Heart left ventricle (tissue), 16 donors: ENCODE measurements at regions not wholly inside any gene's neighbourhood (a gene's known extent, or its start where the extent isn't known, plus 50 kb on each side); places are given as distances from the start of the nearest gene placed in this dataset.

Source experiments
- ATAC-seq, 4 donors: fragments of 200-7000 bp; cut with Tn5 transposase; one replicate each; pipeline ENCODE4 v1.9.1; 2020 to 2022; ENCODE audit warnings: moderate library complexity in 4 of 4, mild to moderate bottlenecking in 3 of 4, moderate number of reproducible peaks in 1 of 4
- DNase-seq, 5 donors: peaks; one replicate each; pipeline ENCODE4 v3.0.0-alpha.2; 2020
- H3K27ac ChIP-seq, 12 donors: fragments of 200-600 bp; sonication (generic) in 4 of 12; one replicate each; pipeline versions ENCODE4 v1.5.0 to v1.8.0; 2016 to 2022; ENCODE audit warnings: mild to moderate bottlenecking in 2 of 12
- H3K27me3 ChIP-seq, 9 donors: fragments of 200-600 bp; sonication (generic) in 2 of 9; one replicate each; pipeline versions ENCODE4 v1.5.1 to v1.8.0; 2016 to 2022; ENCODE audit warnings: mild to moderate bottlenecking in 3 of 9
- H3K36me3 ChIP-seq, 9 donors: fragments of 200-600 bp; sonication (generic) in 2 of 9; one replicate each; pipeline versions ENCODE4 v1.5.0 to v1.8.0; 2018 to 2022; ENCODE audit warnings: mild to moderate bottlenecking in 2 of 9
- H3K4me1 ChIP-seq, 12 donors: fragments of 200-600 bp; sonication (generic) in 4 of 12; one replicate each; pipeline versions ENCODE4 v1.5.0 to v1.8.0; 2016 to 2022; ENCODE audit warnings: mild to moderate bottlenecking in 3 of 12
- H3K4me3 ChIP-seq, 12 donors: fragments of 200-600 bp; sonication (generic) in 4 of 12; one replicate each; pipeline versions ENCODE4 v1.5.0 to v1.8.0; 2017 to 2022; ENCODE audit warnings: mild to moderate bottlenecking in 9 of 12, moderate library complexity in 4 of 12
- H3K9me3 ChIP-seq, 12 donors: fragments of 200-600 bp; sonication (generic) in 4 of 12; one replicate each; pipeline versions ENCODE4 v1.5.0 to v1.8.0; 2016 to 2022; ENCODE audit warnings: mild to moderate bottlenecking in 1 of 12
- POLR2A ChIP-seq, 2 donors: fragments of 450-650 bp; IDR thresholded peaks; one replicate each; pipeline ENCODE4 v1.6.1; 2017; ENCODE audit warnings: antibody characterized with exemption in 2 of 2, mild to moderate bottlenecking in 2 of 2, moderate library complexity in 2 of 2
- WGBS, 4 donors: extraction: QIAGEN DNeasy Blood & Tissue Kit in 2 of 4; methylation state at CpG; one replicate each; pipeline versions ENCODE4 v1.1.5 to v1.1.7; 2013 to 2018; 5-methylcytosine and 5-hydroxymethylcytosine counted together
- intact Hi-C, 10 donors: fragments of 100-400 bp; cut with DNase I; formaldehyde crosslinking; loops; one replicate each; pipeline versions ENCODE4 v1.11.1 to v1.14.2; 2022
- TF ChIP-seq, protein P1 (sequence below), 12 donors: fragments of 200-600 bp; sonication (generic) in 4 of 12; IDR thresholded peaks; one replicate each; pipeline versions ENCODE4 v1.5.0 to v1.8.0; 2018 to 2022; ENCODE audit warnings: antibody characterized with exemption in 12 of 12, mild to moderate bottlenecking in 5 of 12
- donor health status: ischemic (EF 13 %, LVEDD 7.1; RV severe dilation, severe dysfunction).
- donor health status: healthy with polysubstance abuse.
- donor health status: DM: no; HTN: yes; CAD: no.
- donor health status: DM: no; HTN: no; CAD: no.
- donor health status: ischemic (EF 25% LVEDD 6.9; RV normal size, moderate dysfunction).
- donor health status: ischemic (EF 25% LVEDD 5.7; RV mildly dilated, moderate dysfunction).
- donor health status: healthy.
- donor health status: DM: yes; HTN: yes; CAD: no.
- donor health status: ischemic (EF 35%, LVEDD 5.7; RV mildly dilated, moderate dysfunction).
- donor health status: nonischemic (EF 11% LVEDD 7.7; RV severe dilation, severe dysfunction).
- donor health status: DM: yes; HTN: yes; CAD: no.
- donor health status: PGD.
- donor health status: ischemic (EF 29% LVEDD 5.4; RV normal size, mild dysfunction).
- donor health status: nonischemic (EF 23%, LVEDD 6.1; RV moderate dilation, normal function).

DNA sequence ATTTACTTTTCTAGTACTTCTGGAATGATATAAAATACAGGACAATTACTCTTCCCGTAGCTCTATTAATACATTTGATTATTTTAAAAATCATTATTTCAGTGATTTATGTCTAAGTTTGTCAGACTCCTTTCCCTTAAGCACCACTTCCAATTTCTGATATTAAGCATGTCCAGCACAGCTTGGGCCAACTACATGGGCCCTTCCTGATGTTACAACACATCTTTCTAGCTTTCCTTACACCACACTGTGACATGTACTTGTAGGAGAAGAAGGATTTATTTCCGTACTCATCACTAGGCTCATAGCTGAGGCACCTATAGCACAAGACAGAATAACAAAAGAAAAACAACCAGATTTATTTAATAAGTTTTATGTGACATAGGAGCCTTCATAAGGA is 134.8 kb upstream of the HNRNPA3 start:
- Histone ChIP-seq H3K4me1 (no peaks in the 10 kb centered on the region), H3K27ac (peak overlapping the region in 1 of 12 donors; percentile 65), H3K36me3 (no peaks in the 10 kb centered on the region), H3K9me3 (no peaks in the 10 kb centered on the region), H3K4me3 (no peak overlapping the region), H3K27me3 (peaks cover 0 to 9% (median 0%) of the 10 kb centered on the region in 9 donors)
- intact Hi-C loops, result no loop called here
- no peak for ATAC-seq
- DNase-seq, result no peak
- 47 to 69% (median 66%) methylated on average over 2 of the region's 2 CpGs for WGBS, 4 donors
- TF ChIP-seq, protein P1, sequence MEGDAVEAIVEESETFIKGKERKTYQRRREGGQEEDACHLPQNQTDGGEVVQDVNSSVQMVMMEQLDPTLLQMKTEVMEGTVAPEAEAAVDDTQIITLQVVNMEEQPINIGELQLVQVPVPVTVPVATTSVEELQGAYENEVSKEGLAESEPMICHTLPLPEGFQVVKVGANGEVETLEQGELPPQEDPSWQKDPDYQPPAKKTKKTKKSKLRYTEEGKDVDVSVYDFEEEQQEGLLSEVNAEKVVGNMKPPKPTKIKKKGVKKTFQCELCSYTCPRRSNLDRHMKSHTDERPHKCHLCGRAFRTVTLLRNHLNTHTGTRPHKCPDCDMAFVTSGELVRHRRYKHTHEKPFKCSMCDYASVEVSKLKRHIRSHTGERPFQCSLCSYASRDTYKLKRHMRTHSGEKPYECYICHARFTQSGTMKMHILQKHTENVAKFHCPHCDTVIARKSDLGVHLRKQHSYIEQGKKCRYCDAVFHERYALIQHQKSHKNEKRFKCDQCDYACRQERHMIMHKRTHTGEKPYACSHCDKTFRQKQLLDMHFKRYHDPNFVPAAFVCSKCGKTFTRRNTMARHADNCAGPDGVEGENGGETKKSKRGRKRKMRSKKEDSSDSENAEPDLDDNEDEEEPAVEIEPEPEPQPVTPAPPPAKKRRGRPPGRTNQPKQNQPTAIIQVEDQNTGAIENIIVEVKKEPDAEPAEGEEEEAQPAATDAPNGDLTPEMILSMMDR (IDR thresholded peaks at IDR 0.05), result no peak
- no peak for TF ChIP-seq POLR2A (IDR thresholded peaks at IDR 0.05)

DNA sequence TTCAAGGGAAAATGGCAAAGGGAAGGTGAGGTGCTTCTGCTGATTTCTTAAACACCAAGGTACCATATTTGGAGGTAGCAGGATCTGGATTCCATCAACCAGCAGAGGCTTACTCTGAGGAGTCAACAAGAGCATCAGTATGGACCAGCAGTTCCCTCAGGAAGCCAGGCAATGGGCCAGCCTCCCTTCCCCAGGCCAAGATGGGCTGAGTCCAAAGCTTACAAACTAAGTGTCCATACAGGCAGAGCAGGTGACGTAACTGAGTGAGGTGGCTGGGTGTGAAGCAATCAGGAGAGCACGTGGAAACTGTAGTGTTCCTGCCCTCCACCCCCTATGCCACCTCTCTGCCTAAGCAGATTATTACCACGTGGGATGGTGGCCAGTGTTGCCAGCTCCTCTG is 134.2 kb upstream of the HNRNPA3 start:
- no peaks in the 10 kb centered on the region for H3K4me1 ChIP-seq
- peak in 2 of 4 donors; percentile 52 to 61 for ATAC-seq
- intact Hi-C loops, result no loop called here
- WGBS, 4 donors, result 41 to 70% (median 45%) methylated on average over 3 of the region's 3 CpGs
- DNase-seq, result no peak
- no peaks in the 10 kb centered on the region for H3K36me3 ChIP-seq
- peak overlapping the region in 1 of 12 donors; percentile 65 for H3K27ac ChIP-seq
- H3K27me3 ChIP-seq, result peaks cover 0 to 9% (median 0%) of the 10 kb centered on the region in 9 donors
- no peak overlapping the region for H3K4me3 ChIP-seq
- no peak for TF ChIP-seq POLR2A (IDR thresholded peaks at IDR 0.05)
- TF ChIP-seq, protein P1 (IDR thresholded peaks at IDR 0.05), result no peak
- no peaks in the 10 kb centered on the region for H3K9me3 ChIP-seq

DNA sequence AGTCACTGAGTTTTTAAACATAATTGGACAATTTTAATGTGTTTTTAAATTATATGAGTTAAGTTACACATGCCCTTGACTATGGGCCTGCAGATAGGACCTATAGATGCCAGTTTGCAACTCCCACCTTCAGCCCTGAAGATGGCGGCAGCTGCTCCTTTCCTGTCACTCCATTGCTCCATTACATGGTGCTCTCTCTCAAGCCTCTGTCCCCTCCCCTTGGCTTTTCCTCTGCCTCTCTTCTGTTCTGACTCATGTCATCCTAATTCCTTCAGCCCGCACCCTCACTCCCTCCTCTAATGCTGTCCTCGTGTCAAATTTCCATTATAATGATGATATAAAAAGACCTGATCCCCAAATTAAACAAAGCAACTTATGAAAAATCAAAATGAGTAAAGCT is 133.7 kb upstream of the HNRNPA3 start:
- Histone ChIP-seq H3K27me3 (peaks cover 0 to 9% (median 0%) of the 10 kb centered on the region in 9 donors), H3K36me3 (no peaks in the 10 kb centered on the region), H3K4me3 (no peak overlapping the region), H3K9me3 (no peaks in the 10 kb centered on the region), H3K4me1 (no peaks in the 10 kb centered on the region), H3K27ac (peak overlapping the region in 1 of 12 donors; percentile 35)
- WGBS, 4 donors, result 54 to 69% (median 61%) methylated on average over 3 of the region's 3 CpGs
- TF ChIP-seq, protein P1 (IDR thresholded peaks at IDR 0.05), result no peak
- TF ChIP-seq POLR2A (IDR thresholded peaks at IDR 0.05), result no peak
- intact Hi-C loops, result no loop called here
- ATAC-seq (no peak), DNase-seq (no peak)

- H3K36me3 ChIP-seq, result no peaks in the 10 kb centered on the region
- WGBS, 4 donors, result 85 to 90% (median 88%) methylated on average over 3 of the region's 3 CpGs
- TF ChIP-seq, protein P1 (IDR thresholded peaks at IDR 0.05), result no peak
- TF ChIP-seq POLR2A (IDR thresholded peaks at IDR 0.05), result no peak
- intact Hi-C loops, result no loop called here
- no peak overlapping the region for H3K27ac ChIP-seq
- DNase-seq (no peak), ATAC-seq (no peak)
- peaks cover 0 to 9% (median 0%) of the 10 kb centered on the region in 9 donors for H3K27me3 ChIP-seq
- no peaks in the 10 kb centered on the region for H3K9me3 ChIP-seq
- no peak overlapping the region for H3K4me3 ChIP-seq
- no peaks in the 10 kb centered on the region for H3K4me1 ChIP-seq
These were observed 131.8 kb upstream of the HNRNPA3 start for GRCh38 chr2:177080746-177081284.
